NOMO-1 treated with dmso at 0.1 percent for 144 hours (cell line): ENCODE measurements at regions not wholly inside any gene's neighbourhood (a gene's known extent, or its start where the extent isn't known, plus 50 kb on each side); places are given as distances from the start of the nearest gene placed in this dataset.

Experiments used
- DNase-seq: peaks from one replicate; lab custom pipeline; 2025; ENCODE audit not compliant: unreplicated experiment; lab: John Stamatoyannopoulos, UW

DNA sequence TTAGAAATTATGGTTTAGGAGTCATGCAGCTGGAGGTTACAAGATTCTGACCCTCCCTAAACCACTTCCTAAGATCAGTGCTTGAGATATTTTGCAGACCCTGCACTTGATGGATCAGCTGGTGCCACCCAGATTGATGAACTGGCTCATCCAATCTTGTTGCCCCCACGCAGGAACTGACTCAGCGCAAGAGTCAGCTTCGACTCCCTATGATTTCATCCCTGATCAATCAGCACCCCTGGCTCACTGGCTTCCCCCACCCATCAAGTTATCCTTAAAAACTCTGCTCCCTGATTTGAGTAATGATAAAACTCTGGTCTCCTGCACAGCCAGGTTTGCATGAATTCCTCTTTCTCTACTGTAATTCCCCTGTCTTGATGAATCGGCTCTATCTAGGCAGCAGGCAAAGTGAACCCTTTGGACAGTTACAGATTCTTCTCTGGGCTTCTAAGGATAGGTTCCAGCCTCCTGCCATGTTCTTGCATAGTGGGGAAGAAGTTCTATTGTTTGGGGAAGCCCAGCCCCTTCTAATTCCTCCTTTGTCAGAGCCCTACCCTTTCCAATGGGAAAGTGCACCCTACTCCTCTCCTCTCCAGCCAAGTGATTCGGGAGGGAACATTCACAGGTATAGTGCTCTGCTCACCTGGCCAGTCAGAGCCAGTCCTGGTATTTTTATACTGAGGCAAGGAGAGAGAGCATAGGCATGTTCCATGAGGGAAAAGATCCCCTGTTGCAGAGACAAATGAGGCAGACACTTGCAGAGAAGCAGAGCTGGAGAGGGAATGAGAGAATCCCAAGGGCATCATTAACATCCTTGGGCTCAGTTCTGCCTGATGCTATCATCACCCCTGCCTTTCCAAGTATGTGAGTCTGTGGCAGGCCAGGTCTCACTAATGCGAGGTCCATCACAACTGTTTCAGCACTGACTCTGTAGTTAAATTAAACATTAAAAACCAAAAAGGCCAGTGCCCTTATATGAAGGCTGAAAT, 224.4 kb upstream of the GALNT17 start:
- DNase-seq = no peak

DNA sequence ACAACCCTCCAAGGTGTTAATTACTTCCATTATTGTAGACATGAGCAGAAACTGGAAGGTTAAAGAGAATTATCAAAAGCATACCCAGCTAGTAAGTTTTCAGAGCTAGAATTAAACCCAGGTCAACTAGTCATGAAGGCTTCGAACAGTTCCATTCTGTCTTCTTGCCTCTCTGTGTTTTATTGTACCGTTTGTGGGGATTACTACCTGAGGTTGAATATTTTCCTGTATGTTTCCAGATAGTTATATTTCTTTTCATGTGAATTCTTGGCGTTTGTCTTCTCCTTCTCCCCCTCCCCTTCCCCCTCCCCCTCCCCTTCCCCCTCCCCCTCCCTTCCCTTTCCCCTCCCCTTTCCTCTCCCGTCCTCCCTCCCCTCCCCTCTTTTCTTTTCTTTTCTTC, 218.0 kb upstream of the GALNT17 start:
- no peak for DNase-seq

DNA sequence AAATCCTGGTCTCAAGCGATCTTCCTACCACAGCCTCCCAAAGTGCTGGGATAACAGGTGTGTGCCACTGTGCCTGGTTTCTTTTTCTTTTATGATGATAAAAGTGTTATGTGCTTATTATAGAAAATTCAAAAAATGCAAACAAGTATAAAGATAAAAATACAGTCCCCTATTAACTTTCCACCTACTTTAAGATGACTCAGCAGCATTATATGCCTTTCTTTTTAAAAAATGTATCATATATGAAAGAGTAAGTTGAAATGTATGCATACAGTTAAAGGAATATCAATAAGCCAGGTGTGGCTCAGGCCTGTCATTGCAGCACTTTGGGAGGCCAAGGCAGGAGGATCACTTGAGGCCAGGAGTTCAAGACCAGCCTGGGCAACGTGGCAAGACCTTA, 216.9 kb upstream of the GALNT17 start:
- DNase-seq = no peak

DNA sequence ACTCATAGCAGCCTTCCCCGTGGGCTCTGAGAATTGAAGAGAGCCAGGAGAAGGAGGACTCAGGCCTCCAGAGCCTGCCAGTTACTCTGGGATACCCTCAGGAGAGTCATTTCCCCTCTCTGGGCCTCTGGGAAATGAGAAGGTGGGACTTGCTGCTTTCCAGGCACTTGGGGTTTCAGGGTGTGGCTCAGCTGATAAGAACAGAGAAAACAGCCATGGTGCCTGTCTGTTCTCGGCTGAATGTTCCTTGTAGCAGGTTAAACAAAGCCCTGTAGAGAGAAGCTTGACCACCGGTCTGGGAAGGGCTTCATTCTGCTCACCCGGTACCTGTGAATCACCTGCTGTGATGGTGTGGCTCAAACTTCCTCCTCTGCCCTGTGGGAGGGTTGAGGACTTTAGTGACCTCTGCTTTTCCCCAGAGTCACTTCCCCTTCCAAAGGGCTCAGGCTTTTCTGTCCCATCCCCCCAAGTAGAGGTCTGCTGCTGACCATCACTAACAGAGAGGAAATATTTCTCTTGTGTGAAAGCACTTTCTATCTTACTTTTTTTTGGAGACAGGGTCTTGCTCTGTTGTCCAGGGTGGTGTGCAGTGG, 212.4 kb upstream of the GALNT17 start:
- DNase-seq = no peak

DNA sequence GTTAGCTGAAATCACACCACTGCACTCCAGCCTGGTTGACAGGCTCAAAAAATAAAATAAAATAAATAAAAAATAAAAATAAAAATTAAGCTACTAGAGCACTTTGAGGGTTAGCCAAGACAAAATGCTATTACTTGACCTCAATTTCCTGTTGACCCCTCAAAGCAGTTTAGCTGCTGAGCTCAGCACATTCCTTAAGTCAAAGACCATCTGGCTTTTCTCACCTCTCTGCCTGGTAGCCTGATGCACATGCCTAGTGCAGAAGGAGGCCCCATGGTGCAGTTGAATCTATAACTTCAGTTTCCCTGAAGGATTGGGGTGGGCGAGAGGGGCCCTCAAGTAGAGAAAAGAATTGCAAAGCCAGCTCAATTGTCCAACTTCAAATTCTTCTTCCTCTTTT, 211.1 kb upstream of the GALNT17 start:
- DNase-seq = no peak

DNA sequence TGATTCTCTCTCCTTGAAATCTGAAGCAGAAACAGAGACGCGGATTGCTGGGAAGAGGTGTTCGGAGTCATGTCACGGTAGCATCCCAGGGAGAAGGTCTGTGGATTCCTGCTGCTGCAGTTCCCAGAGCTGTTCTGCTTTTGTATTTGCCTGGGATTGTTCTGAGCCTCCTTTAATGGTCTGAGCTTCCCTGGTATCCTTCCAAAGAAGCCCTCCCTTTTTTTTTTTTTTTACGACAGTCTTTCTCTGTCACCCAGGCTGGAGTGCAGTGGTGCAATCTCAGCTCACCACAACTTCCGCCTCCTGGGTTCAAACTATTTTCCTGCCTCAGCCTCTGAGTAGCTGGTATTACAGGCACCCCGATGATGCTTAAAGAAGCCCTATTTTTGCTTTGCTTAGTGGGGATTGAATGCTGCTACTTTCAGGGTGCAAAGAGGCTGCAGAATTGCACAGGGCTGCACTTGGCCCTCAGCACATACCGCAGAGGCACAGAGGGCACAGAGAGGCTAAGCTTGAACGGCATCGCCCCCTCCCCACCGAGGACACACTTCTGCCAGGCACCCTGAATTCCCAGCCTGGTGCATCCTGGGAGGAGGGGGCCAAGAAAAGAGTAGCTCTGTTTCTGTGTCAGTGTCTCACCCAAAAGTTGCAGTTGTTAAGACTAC, 208.6 kb upstream of the GALNT17 start:
- peak; percentile 53 for DNase-seq

DNA sequence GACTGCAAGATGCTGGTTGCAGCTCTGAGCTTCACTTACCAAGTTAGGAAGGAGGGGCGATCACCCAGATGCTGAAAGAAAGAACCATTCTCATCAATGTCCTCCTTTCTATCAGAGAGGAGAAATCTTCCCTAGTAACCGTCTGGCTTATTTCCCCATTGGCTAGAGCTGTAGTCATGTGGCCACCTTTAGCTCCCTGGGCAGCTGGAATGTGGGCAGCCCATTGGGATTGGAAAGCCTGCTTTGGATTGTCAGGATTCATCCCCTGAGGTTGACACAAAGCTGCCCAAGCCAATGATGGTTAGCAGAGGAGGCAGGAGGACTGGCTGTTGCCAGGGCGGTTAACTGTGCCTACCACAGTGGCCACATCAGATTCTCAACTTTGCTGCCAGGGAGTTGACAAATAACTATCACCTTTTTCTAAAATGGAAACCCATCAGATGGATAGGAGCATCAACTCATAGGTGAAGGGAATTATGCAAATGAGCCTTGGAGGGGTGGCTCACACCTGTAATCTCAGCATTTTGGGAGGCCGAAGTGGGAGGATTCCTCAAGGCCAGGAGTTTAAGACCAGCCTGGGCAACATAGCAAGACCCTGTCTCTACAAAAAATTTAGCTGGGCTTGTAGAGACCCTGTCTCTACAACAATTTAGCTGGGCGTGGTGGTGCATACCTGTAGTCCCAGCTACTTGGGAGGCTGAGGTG, 206.4 kb upstream of the GALNT17 start:
- no peak for DNase-seq

DNA sequence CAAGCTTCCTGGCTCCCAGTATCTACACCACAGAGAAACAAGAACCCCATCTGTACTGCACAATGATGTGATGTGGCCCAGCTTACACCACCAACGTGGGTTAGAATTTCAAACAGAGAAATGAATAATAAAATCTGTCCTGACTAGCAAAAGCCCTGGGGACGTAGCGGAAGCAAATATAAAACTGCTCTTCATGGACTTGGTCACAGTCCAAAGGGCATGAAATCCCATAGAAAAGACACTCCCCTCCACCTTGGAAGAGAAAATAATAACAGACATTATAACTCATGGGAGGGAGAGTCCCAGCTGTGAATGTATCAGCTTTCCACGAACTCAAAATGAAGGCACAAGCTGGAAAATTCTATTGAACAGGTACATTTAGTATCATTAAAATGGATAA, 205.3 kb upstream of the GALNT17 start:
- no peak for DNase-seq

DNA sequence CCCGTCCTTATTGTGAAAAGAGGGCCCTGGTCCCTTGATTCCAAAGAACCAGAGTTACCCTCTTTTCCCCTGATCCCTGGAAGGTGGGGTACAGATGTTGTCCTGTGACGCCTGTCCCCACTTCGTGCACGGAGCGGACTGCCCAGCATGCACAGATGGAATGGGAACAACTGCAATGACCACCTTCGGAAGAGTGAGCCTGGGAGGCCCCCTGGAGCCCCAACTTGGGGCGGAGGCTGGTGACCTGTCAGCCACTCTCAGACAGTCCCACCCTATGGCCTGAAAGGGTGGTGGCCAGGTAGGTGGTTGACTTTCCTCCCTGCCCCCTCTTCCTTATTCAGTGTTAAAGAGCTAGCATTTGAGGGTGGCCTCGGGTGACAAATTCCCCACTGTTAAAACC, 196.6 kb upstream of the GALNT17 start:
- DNase-seq = no peak

DNA sequence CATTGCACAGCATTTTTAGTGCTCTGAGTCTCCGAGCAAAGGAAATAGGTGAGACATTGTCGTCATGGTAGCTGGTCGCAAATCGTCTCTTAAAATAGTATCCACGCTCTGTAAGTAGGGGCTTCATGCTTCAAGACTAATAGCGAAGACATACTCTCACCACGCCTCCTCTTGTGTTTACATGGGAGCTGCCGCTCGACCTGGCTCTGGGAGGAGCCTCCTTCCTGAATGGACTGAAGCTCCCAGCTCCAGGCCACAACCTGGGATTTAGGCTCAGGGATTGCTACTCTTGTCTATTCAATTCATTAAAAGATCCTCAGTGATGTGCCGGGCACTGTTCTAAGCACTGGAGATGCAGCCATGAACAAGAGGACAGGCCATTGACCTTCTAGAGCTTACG, 196.1 kb upstream of the GALNT17 start:
- no peak for DNase-seq

DNA sequence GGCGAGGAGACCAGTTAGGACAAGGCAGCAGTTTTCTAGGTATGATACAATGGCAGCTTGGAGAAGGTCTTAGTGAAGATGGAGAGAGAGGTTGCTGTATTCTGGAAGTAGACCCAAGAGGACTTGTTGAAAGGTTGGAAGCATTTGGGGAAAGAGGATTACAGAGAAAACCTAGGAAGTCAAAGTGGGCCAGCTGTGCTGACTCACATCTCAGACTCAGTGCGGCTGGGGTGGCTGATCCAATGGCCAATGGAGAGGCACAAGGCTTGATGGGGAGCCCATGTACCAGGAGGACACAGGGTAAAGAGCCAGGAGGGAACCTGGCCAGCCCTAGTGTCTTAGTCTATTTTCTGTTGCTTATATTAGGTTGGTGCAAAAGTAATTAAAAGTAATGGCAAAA, 194.5 kb upstream of the GALNT17 start:
- DNase-seq = no peak

DNA sequence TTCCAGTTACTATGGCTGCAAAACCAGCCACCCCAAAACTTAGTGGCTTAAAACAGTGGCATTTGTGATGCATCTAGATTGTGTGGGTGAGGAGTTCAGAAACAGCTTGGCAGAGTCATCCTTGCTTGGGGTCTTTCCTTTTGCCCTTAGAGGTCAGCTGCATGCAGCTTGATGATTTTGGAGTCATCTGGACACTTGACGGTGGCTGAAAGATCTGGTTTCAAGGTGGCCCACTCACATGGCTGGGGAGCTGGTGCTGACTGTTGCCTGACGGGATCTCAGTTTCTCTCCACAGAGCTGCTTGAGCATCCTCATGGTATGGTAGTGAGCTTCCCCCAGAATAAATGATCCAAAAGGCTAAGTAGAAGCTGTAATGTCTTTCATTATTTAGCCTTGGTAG, 191.3 kb upstream of the GALNT17 start:
- no peak for DNase-seq

DNA sequence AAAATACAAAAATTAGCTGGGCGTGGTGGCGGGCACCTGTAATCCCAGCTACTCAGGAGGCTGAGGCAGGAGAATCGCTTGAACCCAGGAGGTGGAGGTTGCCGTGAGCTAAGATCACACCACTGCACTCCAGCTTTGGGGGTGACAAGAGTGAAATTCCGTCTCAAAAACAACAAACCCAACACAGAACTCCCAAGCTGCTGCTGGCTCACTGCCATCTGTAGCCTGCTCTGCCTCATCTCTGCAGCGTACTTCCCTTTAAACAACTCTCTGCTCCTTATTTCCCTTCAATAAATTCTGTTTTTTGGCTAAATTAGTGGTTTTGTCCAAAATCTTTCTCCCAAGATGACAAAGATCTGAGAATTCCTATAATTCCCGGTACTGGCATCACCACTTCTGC, 189.2 kb upstream of the GALNT17 start:
- DNase-seq = no peak

DNA sequence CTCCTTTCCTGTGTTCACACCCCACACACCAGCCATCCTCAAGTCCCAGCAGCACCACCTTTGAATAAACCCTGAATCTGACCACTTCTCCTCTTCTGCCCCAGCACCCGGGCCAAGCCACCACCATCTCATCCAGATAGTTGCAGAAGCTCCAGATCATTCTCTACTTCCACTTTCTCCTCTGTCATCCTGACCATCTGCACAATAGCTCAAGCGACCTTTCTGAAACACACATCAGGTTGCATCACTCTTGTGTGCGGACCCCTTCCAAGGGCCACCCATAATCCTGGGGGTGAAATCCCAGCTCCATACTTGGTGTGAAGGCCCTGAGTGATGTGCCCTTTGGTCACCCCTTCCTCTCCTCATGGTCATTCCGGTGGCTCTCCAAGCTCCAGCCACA, 187.4 kb upstream of the GALNT17 start:
- no peak for DNase-seq

DNA sequence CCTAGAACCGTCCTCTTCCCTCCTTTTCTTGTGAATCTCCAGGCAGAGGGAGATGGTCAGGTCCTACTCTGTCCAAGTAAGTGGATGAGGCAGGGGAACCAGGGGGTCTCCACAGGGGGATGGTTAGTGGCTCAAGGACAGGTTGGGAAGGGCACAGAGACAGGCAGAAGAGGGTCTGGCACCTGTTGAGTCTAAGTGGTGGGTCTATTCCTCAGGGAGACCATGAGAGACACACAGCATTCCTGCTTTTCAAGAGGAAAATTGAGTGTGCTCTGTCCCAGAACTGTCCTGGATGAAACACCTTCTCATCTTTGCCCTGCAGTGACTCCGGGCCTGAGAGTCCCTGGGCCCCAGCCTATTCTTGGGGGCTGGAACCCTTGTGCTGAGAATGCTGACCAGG, 184.8 kb upstream of the GALNT17 start:
- no peak for DNase-seq

DNA sequence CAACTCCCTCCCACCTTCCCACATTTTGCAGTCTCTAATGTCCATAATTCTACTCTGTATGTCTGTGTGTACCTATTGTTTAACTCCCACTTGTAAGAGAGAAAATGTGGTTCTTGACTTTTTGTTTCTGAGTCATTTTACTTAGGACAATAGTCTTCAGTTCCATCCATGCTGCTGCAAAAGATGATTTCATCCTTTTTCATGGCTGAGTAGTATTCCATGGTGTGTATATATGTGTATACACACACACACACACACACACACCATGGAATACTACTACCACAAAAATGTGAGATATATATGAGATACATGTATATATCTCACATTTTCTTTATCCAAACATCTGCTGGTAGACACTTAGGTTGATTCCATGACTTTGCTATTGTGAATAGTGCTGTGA, 182.1 kb upstream of the GALNT17 start:
- no peak for DNase-seq

DNA sequence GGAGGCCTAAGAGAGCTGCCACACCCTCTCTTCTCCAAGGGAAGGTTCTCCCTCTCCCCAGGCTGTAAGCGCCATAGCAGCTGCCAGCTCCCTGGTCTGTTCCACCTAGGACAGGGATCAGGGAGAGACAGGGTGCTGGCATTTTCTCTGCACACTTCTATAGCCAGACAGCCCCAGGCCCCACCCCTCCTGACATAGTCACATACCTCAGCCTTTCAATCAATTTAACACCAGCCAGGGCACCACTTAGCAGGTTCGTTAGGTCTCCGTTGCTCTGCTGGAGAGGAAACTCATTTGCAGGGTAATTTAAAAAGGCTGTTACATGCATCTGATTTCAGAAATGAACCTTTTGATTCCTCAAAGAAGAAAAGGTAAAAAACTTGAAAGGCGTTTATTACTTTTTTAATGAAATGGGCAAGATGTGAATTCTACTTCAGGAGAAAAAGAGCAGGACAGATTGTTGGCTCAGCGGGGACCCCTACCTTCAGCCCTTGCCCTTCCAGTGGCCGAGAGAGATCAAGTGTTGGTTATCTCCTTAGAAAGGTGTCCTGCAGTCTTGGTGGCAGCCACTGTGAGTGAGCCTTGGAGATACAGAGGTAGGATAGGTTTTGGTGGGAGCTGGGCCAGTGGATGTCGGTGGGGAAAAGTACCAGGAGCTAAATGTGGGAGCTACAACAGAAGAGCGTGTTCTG, 180.5 kb upstream of the GALNT17 start:
- DNase-seq = no peak

DNA sequence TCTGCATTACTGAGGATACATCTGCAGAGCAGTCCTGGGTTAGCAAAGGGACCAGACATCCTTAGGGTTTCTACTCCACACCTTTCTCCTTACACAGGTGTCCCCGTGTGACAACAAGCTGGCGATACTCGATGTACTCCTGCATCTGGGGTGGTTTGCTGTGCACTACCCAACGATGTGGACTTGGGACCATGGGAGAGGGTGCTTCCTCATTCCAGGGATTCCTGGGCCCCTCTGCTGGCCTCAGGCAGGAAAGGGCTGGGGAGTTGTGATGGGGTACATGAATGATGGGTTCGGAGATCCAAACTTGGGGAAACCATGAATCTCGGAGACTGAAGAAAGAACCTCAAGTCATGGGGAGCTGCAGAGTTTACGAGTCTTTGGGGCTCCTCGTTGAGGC, 179.6 kb upstream of the GALNT17 start:
- DNase-seq = no peak

DNA sequence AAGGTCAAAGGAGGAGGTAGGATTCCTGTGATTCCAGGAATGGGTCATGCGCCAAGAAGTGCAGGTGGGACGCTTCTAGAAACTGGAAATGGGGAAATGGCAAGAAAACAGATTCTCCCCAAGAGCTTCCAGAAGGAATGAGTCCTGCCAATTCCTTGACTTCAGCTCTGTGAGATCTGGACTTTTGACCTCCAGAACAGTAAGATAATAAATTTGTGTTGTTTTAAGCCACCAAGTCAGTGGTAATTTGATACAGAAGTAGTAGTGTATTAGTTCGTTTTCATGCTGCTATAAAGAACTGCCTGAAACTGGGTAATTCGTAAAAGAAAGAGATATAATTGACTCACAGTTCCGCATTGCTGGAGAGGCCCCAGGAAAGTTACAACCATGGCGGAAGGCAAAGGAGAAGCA, 178.6 kb upstream of the GALNT17 start:
- no peak for DNase-seq

DNA sequence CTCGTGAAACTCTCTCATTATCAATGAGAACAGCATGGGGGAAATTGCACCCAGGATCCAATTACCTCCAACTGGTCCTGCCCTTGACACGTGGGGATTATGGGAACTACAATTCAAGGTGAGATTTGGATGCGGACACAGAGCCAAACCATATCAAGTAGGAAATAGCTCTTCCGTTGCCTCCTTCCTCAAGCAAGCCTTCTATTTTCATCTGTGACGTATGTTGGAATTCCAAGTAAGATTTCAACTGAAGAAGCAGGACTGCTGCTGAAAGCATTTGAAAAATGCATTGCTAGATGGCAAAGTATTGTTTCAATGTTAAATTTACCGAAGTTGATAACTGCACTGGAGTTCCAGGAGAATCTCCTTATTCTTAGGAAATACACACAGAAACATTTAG, 178.1 kb upstream of the GALNT17 start:
- DNase-seq = no peak

DNA sequence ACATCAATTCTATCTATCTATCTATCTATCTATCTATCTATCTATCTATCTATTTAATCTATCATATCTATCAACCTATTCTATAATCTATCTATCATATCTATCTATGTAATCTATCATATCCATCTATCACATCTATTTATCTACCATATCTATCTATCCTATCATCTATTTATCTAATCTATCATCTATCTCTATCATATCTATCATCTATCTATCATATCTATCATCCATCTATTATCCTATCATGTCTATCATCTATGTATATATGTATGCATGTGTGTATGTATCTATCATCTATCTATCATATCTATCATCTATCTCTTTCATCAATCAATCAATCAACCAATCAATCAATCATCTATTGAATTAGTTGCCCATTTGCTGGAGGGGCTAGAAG, 159.3 kb upstream of the GALNT17 start:
- DNase-seq = no peak
